Loucy (cell line): ENCODE measurements at regions not wholly inside any gene's neighbourhood (a gene's known extent, or its start where the extent isn't known, plus 50 kb on each side); places are given as distances from the start of the nearest gene placed in this dataset.
"Not testable (repeated sequence)": the region's sequence is repeated elsewhere in the genome, so short reads cannot be mapped to it uniquely, and the experiment has no call there.

ENCODE experiments used
- EZH2phosphoT487 ChIP-seq: fragments of 200-600 bp; IDR thresholded peaks from 2 replicates; pipeline ENCODE4 v1.6.1; 2018; ENCODE audit warnings: antibody characterized with exemption, mild to moderate bottlenecking, moderate library complexity, borderline replicate concordance
- TF ChIP-seq, protein P1 (sequence below): fragments of 200-600 bp; sonication (generic); conservative IDR thresholded peaks from 2 replicates; pipeline ENCODE4 v1.5.1; 2014; ENCODE audit warnings: mild to moderate bottlenecking, antibody characterized with exemption, low read length

DNA sequence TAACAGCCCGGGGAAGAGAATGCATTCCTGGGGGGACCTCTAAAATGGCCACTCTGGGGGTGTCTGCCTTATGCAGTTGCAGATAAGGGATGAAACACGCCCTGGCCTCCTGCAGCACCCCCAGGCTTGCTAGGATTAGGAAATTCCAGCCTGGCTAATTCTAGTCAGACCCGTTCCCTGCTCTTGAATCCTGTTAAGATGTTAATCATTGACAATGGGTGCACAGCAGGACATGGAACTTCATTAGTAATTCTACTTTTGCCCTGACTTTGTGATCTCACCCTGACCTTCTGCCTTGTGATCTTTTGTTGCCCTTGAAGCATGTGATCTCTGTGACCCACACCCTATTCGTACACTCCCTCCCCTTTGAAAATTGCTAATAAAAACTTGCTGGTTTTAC lies 131.7 kb upstream of the ADGRL4 start:
- TF ChIP-seq, protein P1, sequence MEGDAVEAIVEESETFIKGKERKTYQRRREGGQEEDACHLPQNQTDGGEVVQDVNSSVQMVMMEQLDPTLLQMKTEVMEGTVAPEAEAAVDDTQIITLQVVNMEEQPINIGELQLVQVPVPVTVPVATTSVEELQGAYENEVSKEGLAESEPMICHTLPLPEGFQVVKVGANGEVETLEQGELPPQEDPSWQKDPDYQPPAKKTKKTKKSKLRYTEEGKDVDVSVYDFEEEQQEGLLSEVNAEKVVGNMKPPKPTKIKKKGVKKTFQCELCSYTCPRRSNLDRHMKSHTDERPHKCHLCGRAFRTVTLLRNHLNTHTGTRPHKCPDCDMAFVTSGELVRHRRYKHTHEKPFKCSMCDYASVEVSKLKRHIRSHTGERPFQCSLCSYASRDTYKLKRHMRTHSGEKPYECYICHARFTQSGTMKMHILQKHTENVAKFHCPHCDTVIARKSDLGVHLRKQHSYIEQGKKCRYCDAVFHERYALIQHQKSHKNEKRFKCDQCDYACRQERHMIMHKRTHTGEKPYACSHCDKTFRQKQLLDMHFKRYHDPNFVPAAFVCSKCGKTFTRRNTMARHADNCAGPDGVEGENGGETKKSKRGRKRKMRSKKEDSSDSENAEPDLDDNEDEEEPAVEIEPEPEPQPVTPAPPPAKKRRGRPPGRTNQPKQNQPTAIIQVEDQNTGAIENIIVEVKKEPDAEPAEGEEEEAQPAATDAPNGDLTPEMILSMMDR = not testable (repeated sequence)
- TF ChIP-seq EZH2phosphoT487 = not testable (repeated sequence)
